H1 (cell line): ENCODE measurements at regions not wholly inside any gene's neighbourhood (a gene's known extent, or its start where the extent isn't known, plus 50 kb on each side); places are given as distances from the start of the nearest gene placed in this dataset.

Experiments
- CREB1 ChIP-seq: IDR thresholded peaks from 2 replicates; pipeline ENCODE4 v1.6.1; 2012; ENCODE audit warnings: inconsistent platforms
- RNF2 ChIP-seq: fragments of 200-900, 300-1000 bp; sonication (generic); IDR thresholded peaks from 2 replicates; pipeline ENCODE4 v1.7.1; 2016; ENCODE audit warnings: borderline replicate concordance, low read depth, mild to moderate bottlenecking, antibody characterized with exemption, low read length; ENCODE audit not compliant: poor library complexity, severe bottlenecking; ENCODE audit errors: missing control alignments
- TF ChIP-seq, protein P1 (sequence below), 3 experiments: IDR thresholded peaks; 1 replicate in 2 of 3; 2 replicates in 1 of 3; pipeline versions ENCODE4 v1.5.1 to v1.6.1; 2011; ENCODE audit warnings: low read length in 3 of 3, mild to moderate bottlenecking in 3 of 3, inconsistent platforms in 2 of 3, low read depth in 1 of 3, moderate library complexity in 1 of 3; ENCODE audit not compliant: insufficient read depth in 1 of 3; ENCODE audit errors: control extremely low read depth in 1 of 3

DNA sequence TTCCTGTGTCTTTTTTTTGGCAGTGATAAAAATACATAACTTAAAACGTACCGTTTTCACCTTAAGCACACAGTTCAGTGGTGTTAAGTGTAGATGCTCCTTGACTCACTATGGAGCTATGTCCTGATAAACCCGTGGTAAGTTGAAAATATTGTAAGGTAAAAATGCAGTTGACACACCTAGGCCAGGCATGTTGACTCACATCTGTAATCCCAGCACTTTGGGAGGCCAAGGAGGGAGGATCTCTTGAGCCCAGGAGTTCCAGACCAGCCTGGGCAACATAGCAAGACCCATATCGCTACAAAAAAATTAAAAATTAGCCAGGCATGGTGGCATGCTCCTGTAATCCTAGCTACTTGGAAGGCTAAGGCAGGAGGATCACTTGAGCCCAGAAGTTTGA is 73.6 kb upstream of the COG2 start (continued):
- TF ChIP-seq, protein P1, sequence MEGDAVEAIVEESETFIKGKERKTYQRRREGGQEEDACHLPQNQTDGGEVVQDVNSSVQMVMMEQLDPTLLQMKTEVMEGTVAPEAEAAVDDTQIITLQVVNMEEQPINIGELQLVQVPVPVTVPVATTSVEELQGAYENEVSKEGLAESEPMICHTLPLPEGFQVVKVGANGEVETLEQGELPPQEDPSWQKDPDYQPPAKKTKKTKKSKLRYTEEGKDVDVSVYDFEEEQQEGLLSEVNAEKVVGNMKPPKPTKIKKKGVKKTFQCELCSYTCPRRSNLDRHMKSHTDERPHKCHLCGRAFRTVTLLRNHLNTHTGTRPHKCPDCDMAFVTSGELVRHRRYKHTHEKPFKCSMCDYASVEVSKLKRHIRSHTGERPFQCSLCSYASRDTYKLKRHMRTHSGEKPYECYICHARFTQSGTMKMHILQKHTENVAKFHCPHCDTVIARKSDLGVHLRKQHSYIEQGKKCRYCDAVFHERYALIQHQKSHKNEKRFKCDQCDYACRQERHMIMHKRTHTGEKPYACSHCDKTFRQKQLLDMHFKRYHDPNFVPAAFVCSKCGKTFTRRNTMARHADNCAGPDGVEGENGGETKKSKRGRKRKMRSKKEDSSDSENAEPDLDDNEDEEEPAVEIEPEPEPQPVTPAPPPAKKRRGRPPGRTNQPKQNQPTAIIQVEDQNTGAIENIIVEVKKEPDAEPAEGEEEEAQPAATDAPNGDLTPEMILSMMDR (IDR thresholded peaks at IDR 0.05; ENCODE audit: control extremely low read depth in 1 of 3, insufficient read depth in 1 of 3, low read depth in 1 of 3, low read length in 3 of 3): no peak
- TF ChIP-seq RNF2 (no peak), CREB1 (no peak)
